Esophagus muscularis mucosa (tissue), 4 donors: ENCODE measurements at regions not wholly inside any gene's neighbourhood (a gene's known extent, or its start where the extent isn't known, plus 50 kb on each side); places are given as distances from the start of the nearest gene placed in this dataset.

Experiments used
- CTCF ChIP-seq, 3 experiments: fragments of 200-600 bp in 2 of 3; fragments of 450-650 bp in 1 of 3; sonication (generic) in 2 of 3; IDR thresholded peaks; one replicate each; pipeline ENCODE4 v1.5.1; 2017 to 2019; ENCODE audit warnings: antibody characterized with exemption in 3 of 3, mild to moderate bottlenecking in 2 of 3, moderate library complexity in 1 of 3
- EP300 ChIP-seq: sonication (generic); formaldehyde crosslinking; IDR thresholded peaks from one replicate; pipeline ENCODE4 v1.6.1; 2017; ENCODE audit warnings: antibody characterized with exemption
- POLR2AphosphoS5 ChIP-seq, 2 donors: sonication (generic); formaldehyde crosslinking; IDR thresholded peaks; one replicate each; pipeline ENCODE4 v1.6.1; 2017; ENCODE audit warnings: antibody characterized with exemption in 2 of 2

- TF ChIP-seq CTCF (IDR thresholded peaks at IDR 0.05), result no peak
- no peak for TF ChIP-seq POLR2AphosphoS5 (IDR thresholded peaks at IDR 0.05)
- TF ChIP-seq EP300, result no peak
Observed at GRCh38 chr5:103718108-103718507, 155.5 kb upstream of the NUDT12 start.
